Keratinocyte (primary cell): ENCODE measurements at regions not wholly inside any gene's neighbourhood (a gene's known extent, or its start where the extent isn't known, plus 50 kb on each side); places are given as distances from the start of the nearest gene placed in this dataset.

Experiments
- EZH2 ChIP-seq: IDR thresholded peaks from one replicate; pipeline ENCODE4 v1.6.1; 2012; ENCODE audit warnings: inconsistent platforms, mild to moderate bottlenecking, low read length, moderate library complexity
- TF ChIP-seq, protein P1 (sequence below), 3 experiments: IDR thresholded peaks in 1 of 3; conservative IDR thresholded peaks in 1 of 3; optimal IDR thresholded peaks in 1 of 3; 2 replicates in 2 of 3; 3 replicates in 1 of 3; pipeline versions ENCODE3 to v1.5.1; 2011; ENCODE audit warnings: low read length in 3 of 3, mild to moderate bottlenecking in 3 of 3, moderate library complexity in 2 of 3, control low read depth in 1 of 3, inconsistent platforms in 1 of 3; ENCODE audit not compliant: insufficient read depth in 2 of 3; ENCODE audit errors: extremely low read depth in 1 of 3

DNA sequence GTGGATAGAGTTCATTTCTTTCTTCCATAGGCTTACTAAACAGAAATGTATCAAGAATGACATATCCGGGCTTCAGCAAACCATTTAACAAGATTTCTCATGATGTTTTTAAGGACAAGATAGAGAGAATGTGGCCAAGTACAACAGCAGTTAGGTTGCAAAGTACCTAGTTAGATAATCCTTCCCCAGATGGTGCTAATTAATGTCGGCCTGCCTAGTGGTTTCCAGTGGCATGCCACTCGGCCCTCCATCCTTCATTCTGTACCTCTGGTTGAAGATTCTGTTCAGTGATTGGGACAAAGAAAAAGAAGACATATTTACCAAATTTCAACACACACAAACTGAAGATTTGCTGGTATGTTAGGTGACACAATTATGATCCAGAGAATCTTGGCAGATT, 212.1 kb downstream of the MACC1 start:
- no peak for TF ChIP-seq EZH2
- TF ChIP-seq, protein P1, sequence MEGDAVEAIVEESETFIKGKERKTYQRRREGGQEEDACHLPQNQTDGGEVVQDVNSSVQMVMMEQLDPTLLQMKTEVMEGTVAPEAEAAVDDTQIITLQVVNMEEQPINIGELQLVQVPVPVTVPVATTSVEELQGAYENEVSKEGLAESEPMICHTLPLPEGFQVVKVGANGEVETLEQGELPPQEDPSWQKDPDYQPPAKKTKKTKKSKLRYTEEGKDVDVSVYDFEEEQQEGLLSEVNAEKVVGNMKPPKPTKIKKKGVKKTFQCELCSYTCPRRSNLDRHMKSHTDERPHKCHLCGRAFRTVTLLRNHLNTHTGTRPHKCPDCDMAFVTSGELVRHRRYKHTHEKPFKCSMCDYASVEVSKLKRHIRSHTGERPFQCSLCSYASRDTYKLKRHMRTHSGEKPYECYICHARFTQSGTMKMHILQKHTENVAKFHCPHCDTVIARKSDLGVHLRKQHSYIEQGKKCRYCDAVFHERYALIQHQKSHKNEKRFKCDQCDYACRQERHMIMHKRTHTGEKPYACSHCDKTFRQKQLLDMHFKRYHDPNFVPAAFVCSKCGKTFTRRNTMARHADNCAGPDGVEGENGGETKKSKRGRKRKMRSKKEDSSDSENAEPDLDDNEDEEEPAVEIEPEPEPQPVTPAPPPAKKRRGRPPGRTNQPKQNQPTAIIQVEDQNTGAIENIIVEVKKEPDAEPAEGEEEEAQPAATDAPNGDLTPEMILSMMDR (optimal IDR thresholded peaks at IDR 0.05 in 1 of 3, IDR thresholded peaks at IDR 0.05 in 1 of 3, conservative IDR thresholded peaks at IDR 0.05 in 1 of 3; ENCODE audit: extremely low read depth in 1 of 3, insufficient read depth in 2 of 3, low read length in 3 of 3), result no peak
